Esophagus muscularis mucosa (tissue), 3 donors: ENCODE measurements at regions not wholly inside any gene's neighbourhood (a gene's known extent, or its start where the extent isn't known, plus 50 kb on each side); places are given as distances from the start of the nearest gene placed in this dataset.

Source experiments
- POLR2A ChIP-seq: fragments of 450-650 bp; IDR thresholded peaks from one replicate; pipeline ENCODE4 v1.6.1; 2017; ENCODE audit warnings: antibody characterized with exemption, moderate library complexity, mild to moderate bottlenecking, low read depth
- TF ChIP-seq, protein P1 (sequence below), 3 experiments: fragments of 200-600 bp in 2 of 3; fragments of 450-650 bp in 1 of 3; sonication (generic) in 2 of 3; IDR thresholded peaks; one replicate each; pipeline ENCODE4 v1.5.1; 2017 to 2019; ENCODE audit warnings: antibody characterized with exemption in 3 of 3, mild to moderate bottlenecking in 2 of 3, moderate library complexity in 1 of 3

DNA sequence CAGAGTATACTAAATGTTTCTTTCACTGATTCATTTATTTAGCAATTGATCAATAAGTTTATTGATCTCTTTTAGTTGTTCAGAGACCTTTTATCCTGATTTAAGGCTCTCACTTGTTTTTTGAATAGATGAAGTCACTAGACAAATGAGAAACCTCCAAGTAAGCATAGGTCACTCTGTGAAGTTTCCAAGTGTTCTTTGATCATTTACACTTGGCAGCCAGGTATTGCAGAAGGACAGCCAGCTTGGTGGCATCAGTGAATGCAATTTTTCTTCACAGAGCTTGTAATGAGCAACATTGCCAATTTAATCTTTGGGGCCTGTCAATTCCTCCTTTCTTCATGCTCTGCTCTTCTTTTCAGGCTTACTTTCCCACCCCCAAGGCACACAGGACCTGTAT lies 413.0 kb downstream of the OMA1 start:
- no peak for TF ChIP-seq POLR2A
- TF ChIP-seq, protein P1, sequence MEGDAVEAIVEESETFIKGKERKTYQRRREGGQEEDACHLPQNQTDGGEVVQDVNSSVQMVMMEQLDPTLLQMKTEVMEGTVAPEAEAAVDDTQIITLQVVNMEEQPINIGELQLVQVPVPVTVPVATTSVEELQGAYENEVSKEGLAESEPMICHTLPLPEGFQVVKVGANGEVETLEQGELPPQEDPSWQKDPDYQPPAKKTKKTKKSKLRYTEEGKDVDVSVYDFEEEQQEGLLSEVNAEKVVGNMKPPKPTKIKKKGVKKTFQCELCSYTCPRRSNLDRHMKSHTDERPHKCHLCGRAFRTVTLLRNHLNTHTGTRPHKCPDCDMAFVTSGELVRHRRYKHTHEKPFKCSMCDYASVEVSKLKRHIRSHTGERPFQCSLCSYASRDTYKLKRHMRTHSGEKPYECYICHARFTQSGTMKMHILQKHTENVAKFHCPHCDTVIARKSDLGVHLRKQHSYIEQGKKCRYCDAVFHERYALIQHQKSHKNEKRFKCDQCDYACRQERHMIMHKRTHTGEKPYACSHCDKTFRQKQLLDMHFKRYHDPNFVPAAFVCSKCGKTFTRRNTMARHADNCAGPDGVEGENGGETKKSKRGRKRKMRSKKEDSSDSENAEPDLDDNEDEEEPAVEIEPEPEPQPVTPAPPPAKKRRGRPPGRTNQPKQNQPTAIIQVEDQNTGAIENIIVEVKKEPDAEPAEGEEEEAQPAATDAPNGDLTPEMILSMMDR (IDR thresholded peaks at IDR 0.05): no peak
